OCI-LY7 (cell line): ENCODE measurements at regions not wholly inside any gene's neighbourhood (a gene's known extent, or its start where the extent isn't known, plus 50 kb on each side); places are given as distances from the start of the nearest gene placed in this dataset.

Source experiments
- BruUV-seq: library from RNA; stranded (reverse); fragments of 400-500 nt; replicated peaks from 2 replicates; lab custom pipeline; 2021; lab: Mats Ljungman, UMichigan
- CTCF ChIA-PET: fragments of 300-600 bp; sonication (Branson Sonifier 250); formaldehyde crosslinking; loops from one replicate; lab custom pipeline; 2022; ENCODE audit warnings: antibody characterized with exemption; ENCODE audit not compliant: unreplicated experiment; lab: Charles Lee
- POLR2A ChIA-PET: fragments of 300-600 bp; sonication (Branson Sonifier 250); formaldehyde crosslinking; loops from one replicate; lab custom pipeline; 2022; ENCODE audit warnings: antibody characterized with exemption; lab: Charles Lee
- DNase-seq: peaks from one replicate; pipeline ENCODE4 v3.0.0-alpha.2; 2015; ENCODE audit warnings: low spot score
- H2AFZ ChIP-seq: fragments of 200-600 bp; sonication (generic), shearing (Covaris generic); 2 replicates; pipeline ENCODE4 v1.6.1; 2014; ENCODE audit warnings: mild to moderate bottlenecking, antibody characterized with exemption, low read length, moderate library complexity
- H3K27ac ChIP-seq: fragments of 200-600 bp; sonication (generic); 2 replicates; pipeline ENCODE4 v1.5.1; 2014; ENCODE audit warnings: mixed run types, low read depth, mild to moderate bottlenecking, moderate library complexity, low read length, inconsistent platforms; ENCODE audit not compliant: poor library complexity, severe bottlenecking
- H3K36me3 ChIP-seq: fragments of 200-600 bp; sonication (generic); 2 replicates; pipeline ENCODE4 v1.6.1; 2014; ENCODE audit warnings: mild to moderate bottlenecking, antibody characterized with exemption, low read length, moderate library complexity, mixed read lengths; ENCODE audit not compliant: insufficient read depth
- H3K4me1 ChIP-seq: fragments of 200-600 bp; sonication (generic); 2 replicates; pipeline ENCODE4 v1.5.1; 2014; ENCODE audit warnings: mild to moderate bottlenecking, low read length; ENCODE audit not compliant: insufficient read depth, poor library complexity, severe bottlenecking
- H3K4me2 ChIP-seq: fragments of 200-600 bp; sonication (generic); 2 replicates; pipeline ENCODE4 v1.6.1; 2014; ENCODE audit warnings: mild to moderate bottlenecking, low read length
- H3K4me3 ChIP-seq: fragments of 200-600 bp; sonication (generic); 2 replicates; pipeline ENCODE4 v1.5.1; 2014; ENCODE audit warnings: mild to moderate bottlenecking, low read depth, low read length; ENCODE audit not compliant: poor library complexity, severe bottlenecking
- H3K79me2 ChIP-seq: fragments of 200-600 bp; sonication (generic); 2 replicates; pipeline ENCODE4 v1.6.1; 2016; ENCODE audit warnings: low read depth, mild to moderate bottlenecking, low read length, moderate library complexity, mixed read lengths; ENCODE audit not compliant: insufficient read depth
- H3K9me2 ChIP-seq: fragments of 200-600 bp; sonication (generic); 2 replicates; pipeline ENCODE4 v1.6.1; 2016; ENCODE audit warnings: mild to moderate bottlenecking, low read length, mixed read lengths; ENCODE audit not compliant: insufficient read depth
- H3K9me3 ChIP-seq: fragments of 200-600 bp; sonication (generic); 2 replicates; pipeline ENCODE4 v1.6.1; 2014; ENCODE audit warnings: mild to moderate bottlenecking, mixed run types, low read length, mixed read lengths
- H4K20me1 ChIP-seq: fragments of 200-600 bp; sonication (generic); 2 replicates; pipeline ENCODE4 v1.6.1; 2014; ENCODE audit warnings: mild to moderate bottlenecking, antibody characterized with exemption, low read length, moderate library complexity, mixed read lengths; ENCODE audit not compliant: insufficient read depth
- CTCF ChIP-seq: fragments of 200-600 bp; sonication (generic); conservative IDR thresholded peaks from 2 replicates; pipeline ENCODE4 v1.5.1; 2014; ENCODE audit warnings: mild to moderate bottlenecking, antibody characterized with exemption, low read length, moderate library complexity, mixed read lengths
- EZH2phosphoT487 ChIP-seq: fragments of 200-600 bp; sonication (generic); IDR thresholded peaks from 2 replicates; pipeline ENCODE4 v1.6.1; 2018; ENCODE audit warnings: low read depth, borderline replicate concordance, mild to moderate bottlenecking, mixed run types, antibody characterized with exemption, low read length, moderate library complexity, mixed read lengths
- intact Hi-C: fragments of 100-400 bp; cut with micrococcal nuclease; formaldehyde crosslinking; loops from one replicate; pipeline ENCODE4 v1.10.0; 2022; ENCODE audit not compliant: unreplicated experiment

GRCh38 chr12:114902665-114903064 lies 218.7 kb upstream of the TBX3 start:
- H3K79me2 ChIP-seq, result no peaks in the 10 kb centered on the region
- H3K4me3 ChIP-seq, result no peak overlapping the region
- H3K9me2 ChIP-seq, result no peaks in the 10 kb centered on the region
- no peak for DNase-seq
- H3K4me1 ChIP-seq, result no peaks in the 10 kb centered on the region
- CTCF ChIA-PET, result no interaction called here
- no peaks in the 10 kb centered on the region for H3K36me3 ChIP-seq
- no peak overlapping the region for H3K4me2 ChIP-seq
- no peak overlapping the region for H2AFZ ChIP-seq
- no peaks in the 10 kb centered on the region for H4K20me1 ChIP-seq
- intact Hi-C loops, result no loop called here
- POLR2A ChIA-PET, result no interaction called here
- H3K27ac ChIP-seq, result no peak overlapping the region
- BruUV-seq, result no TSS peak
- no peak for TF ChIP-seq EZH2phosphoT487
- TF ChIP-seq CTCF, result no peak
- no peaks in the 10 kb centered on the region for H3K9me3 ChIP-seq

DNA sequence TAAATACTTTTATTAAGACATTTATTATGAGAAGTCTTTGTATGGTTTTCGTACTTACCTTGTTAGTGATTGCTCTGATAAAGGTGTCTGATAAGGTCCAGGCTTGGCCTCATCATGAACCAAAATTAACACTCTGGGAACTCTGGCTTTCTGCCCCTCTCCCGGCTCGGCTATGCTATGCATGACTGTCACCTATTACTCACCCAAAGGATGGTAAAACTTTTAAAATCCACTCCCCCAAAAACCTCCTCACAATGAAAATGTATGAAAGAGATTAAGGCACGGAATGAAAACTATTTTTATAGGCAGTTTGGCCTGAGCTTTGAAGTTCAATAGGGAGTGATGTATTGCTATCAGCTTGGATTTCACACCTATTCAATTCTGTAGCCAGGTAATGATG lies 217.3 kb upstream of the TBX3 start:
- BruUV-seq, result no TSS peak
- CTCF ChIA-PET, result no interaction called here

GRCh38 chr12:114898159-114898558 lies 214.2 kb upstream of the TBX3 start:
- no peaks in the 10 kb centered on the region for H3K79me2 ChIP-seq
- POLR2A ChIA-PET, result interaction anchor here (0.6 kb wide), 2 partner anchors 16 to 165 kb away, joined by 5 to 6 read pairs; no protein-coding TSS in a partner anchor

More for the DNA sequence above, 217.3 kb upstream of the TBX3 start:
- H3K27ac ChIP-seq, result no peak overlapping the region
- intact Hi-C loops, result no loop called here
- H2AFZ ChIP-seq, result no peak overlapping the region
- DNase-seq, result no peak
- TF ChIP-seq EZH2phosphoT487 (no peak), CTCF (no peak)
- H4K20me1 ChIP-seq, result no peaks in the 10 kb centered on the region
- H3K36me3 ChIP-seq, result no peaks in the 10 kb centered on the region
- POLR2A ChIA-PET, result no interaction called here
- H3K9me2 ChIP-seq, result no peaks in the 10 kb centered on the region
- H3K4me3 ChIP-seq, result no peak overlapping the region
- H3K79me2 ChIP-seq, result no peaks in the 10 kb centered on the region
- no peaks in the 10 kb centered on the region for H3K4me1 ChIP-seq
- no peaks in the 10 kb centered on the region for H3K9me3 ChIP-seq
- no peak overlapping the region for H3K4me2 ChIP-seq

More at GRCh38 chr12:114898159-114898558, 214.2 kb upstream of the TBX3 start:
- Histone ChIP-seq H4K20me1 (no peaks in the 10 kb centered on the region), H3K4me3 (no peak overlapping the region), H3K4me2 (no peak overlapping the region), H2AFZ (no peak overlapping the region), H3K27ac (no peak overlapping the region), H3K4me1 (no peaks in the 10 kb centered on the region), H3K9me3 (no peaks in the 10 kb centered on the region), H3K9me2 (no peaks in the 10 kb centered on the region), H3K36me3 (no peaks in the 10 kb centered on the region)
- DNase-seq, result no peak
- BruUV-seq, result no TSS peak
- intact Hi-C loops, result no loop called here
- TF ChIP-seq EZH2phosphoT487 (no peak), CTCF (no peak)
- CTCF ChIA-PET, result no interaction called here
